Fibroblast of the conjunctiva (primary cell): ENCODE measurements at regions not wholly inside any gene's neighbourhood (a gene's known extent, or its start where the extent isn't known, plus 50 kb on each side); places are given as distances from the start of the nearest gene placed in this dataset.

ENCODE experiments used
- DNase-seq: peaks from one replicate; pipeline ENCODE4 v3.0.0-alpha.2; 2010; ENCODE audit warnings: low read depth

DNA sequence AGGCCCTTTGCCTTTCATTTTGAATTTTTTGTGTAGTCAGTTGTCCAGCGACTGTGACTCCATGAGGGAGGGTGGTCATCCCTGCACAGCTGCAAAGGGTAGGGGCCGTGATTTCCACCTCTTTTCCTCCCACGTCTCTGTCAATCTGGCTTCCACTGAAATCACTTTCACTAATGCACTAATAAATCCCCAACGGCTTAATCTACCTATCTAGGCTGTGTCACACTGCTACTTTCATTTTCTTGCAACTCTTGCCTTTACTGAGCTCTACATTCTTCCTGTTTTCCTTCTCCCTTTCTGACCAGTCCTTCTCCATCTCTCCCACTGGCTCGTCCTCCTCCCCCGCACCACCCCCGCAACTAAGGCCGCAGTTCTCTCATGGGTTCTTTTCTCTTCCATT lies 212.3 kb upstream of the FOXN3 start:
- no peak for DNase-seq

GRCh38 chr14:89628521-89628920 lies 211.5 kb upstream of the FOXN3 start:
- DNase-seq, result no peak

DNA sequence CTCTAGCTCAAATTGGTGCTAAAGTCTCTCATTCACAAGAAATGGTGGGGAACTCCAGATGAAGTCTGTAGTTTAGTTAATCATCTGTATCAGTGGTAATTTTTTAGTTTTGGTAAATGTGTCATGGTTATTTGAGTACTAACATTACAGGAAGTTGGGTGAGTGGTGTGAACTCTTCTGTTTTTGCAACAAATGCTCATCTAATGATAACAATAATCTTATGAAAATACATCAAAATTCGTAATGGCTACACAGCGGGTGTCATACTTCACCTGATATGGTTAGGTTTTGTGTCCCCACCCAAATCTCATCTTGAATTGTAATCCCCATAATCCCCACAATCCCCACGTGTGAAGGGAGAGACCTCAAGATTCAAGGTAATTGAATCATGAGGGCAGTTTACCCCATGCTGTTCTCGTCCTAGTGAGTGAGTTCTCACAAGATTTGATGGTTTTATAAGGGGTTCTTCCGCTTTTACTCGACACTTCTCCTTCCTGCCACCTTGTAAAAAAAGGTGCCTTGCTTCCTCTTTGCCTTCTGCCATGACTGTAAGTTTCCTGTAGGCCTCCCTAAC lies 209.3 kb upstream of the FOXN3 start:
- no peak for DNase-seq

DNA sequence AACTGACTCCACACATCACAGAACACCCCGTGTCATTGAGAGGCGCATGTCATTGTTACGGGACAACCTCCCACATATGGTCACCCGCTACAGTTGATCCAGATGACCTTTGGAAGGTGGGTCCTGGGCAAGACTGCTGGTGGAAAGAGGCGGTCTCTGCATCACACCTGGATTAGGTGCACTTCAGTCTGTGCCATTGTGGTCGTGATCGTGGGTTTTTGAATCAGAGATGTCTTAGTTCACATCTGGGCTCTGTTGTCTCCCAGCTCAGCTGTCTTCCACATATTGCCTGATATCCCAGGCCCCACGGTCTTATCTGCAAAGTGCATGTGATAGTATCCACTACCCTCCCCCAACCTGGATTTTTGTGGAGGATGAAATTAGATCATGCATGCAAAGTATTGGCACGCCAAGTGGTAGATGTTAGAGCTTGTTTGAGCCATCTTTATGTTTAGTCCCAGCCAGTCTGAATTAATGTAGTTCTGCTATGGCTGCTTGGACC lies 208.7 kb upstream of the FOXN3 start:
- no peak for DNase-seq

DNA sequence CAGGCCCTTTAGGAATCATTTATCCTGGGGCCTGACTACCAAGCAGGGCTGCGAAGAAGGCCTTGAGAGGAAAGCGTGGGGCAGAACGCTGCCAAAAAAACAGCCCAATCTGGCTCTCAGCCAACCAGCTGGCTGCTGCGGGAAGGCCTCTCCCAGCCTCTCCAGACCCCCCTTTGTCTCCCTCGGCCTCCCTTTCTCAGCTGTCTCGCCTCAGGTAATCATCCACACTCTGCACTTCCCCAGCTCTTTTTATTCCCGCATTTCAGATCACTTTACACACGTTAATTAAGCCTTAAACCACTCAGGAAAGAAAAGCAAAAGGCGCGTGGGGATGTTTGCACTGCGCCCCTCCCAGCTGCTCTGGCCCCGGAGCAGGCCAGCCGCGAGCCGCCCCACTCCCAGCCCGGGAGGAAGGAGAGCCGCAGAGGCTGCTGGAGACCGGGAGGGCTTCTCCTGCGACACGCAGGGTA lies 208.2 kb upstream of the FOXN3 start:
- no peak for DNase-seq

- DNase-seq, result no peak
These were observed 207.6 kb upstream of the FOXN3 start for GRCh38 chr14:89624500-89625156.

DNA sequence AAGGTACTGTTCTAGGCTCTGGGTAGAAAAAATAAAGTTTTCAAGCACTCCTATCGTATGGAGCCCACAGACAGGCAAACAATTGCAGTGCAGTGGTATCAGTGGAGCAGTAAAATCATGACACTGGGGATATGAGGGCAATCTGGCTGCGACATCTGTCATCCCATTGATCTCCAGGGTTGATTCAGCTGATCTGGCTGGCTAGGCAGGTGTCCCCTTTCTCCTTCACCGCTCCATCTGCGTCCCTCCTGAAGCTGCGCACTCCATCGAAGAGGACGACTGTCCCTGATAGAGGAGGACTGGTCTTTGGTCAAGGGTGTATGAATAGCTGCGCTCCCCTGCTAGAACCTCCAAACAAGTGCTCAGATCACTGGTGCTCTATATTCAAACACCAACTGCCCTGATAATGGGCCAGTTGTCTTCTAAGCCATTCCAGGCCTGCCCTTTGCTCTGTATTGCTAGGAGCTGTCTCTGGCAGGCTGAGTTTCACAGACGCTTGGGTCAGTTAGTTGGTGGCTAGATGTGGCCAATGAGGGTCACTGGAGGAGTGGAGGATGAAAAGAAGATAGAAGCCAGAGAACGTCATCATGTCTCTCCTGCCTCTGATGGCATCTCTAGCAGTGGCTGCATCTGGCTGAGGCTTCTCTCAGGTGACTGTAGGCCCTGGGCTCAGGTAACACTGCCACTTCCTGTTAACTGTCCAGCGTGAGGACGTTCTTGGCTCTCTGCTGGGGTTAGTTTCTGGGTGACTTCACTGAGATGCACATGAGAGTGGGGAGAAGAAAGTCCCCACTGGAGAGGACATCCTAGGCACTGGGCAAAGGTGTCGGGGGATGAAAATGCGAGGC lies 205.0 kb upstream of the FOXN3 start:
- no peak for DNase-seq

GRCh38 chr14:89621009-89621421 lies 204.0 kb upstream of the FOXN3 start:
- no peak for DNase-seq

- DNase-seq, result no peak
These were observed 203.4 kb upstream of the FOXN3 start for GRCh38 chr14:89620436-89620835.

GRCh38 chr14:89619596-89619995 lies 202.6 kb upstream of the FOXN3 start:
- DNase-seq, result no peak

- peak; percentile 24 for DNase-seq
These were observed 201.9 kb upstream of the FOXN3 start for GRCh38 chr14:89618811-89619551.

- no peak for DNase-seq
These were observed 201.3 kb upstream of the FOXN3 start for GRCh38 chr14:89618330-89618708.

DNA sequence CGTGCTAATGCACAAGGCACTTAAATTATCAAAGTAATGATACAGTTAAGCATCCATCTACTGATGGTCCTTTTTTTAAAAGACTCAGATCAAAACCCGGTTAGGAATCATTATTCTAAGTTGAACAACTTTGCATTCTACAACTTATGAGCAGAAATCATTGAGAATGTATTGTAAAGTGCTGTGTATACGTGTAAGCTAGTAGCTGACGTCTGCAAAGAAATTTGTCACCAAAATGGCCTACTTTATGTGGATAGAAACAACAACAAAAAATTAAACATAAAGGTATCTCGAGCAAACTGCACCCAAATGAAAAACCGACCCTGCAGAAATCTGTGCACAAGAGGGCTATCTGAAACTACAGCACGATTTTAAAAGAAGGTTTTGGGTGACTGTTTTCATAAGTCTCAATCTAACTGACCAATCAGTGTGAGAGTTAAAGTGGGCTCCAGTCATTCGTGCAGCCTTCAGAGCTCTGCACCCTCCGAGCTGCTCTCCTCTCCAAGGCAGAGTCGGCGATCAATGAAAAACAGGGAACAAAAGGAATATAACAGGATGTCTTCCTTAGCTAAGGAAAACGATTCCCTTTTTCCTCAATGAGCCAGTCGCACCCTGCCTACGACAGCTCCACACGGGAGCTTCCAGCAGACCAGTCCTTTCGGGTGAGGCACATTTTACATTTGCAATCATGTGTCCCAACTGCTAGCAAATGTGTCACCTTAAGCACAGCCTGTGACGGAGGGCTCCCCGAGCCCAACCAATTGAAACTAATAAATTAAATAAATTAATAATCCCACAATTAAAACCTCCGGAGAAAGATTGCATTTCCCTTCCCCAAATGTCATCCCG lies 200.7 kb upstream of the FOXN3 start:
- no peak for DNase-seq

- DNase-seq, result no peak
These were observed 199.9 kb upstream of the FOXN3 start for GRCh38 chr14:89616852-89617341.

DNA sequence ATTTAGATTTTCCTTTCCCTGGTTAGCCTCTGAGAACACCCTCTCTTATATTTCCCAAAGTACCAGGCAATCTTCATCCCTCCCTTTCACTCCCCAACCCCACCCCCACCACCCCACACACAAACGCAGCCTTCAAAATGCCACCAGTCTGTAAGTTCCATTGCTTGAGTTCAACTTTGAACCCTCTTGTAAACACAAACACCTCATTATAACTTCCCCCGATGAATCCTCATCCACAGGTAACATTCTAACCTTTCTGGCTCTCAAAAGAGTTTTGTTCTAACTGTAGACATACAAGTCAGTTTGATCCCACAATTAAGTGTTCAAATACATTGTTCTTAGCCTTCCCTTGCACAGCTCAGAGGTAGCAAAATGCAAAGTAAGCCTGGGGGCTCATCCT lies 199.4 kb upstream of the FOXN3 start:
- no peak for DNase-seq

- DNase-seq, result no peak
These were observed 198.4 kb upstream of the FOXN3 start for GRCh38 chr14:89615421-89615820.

- no peak for DNase-seq
These were observed 197.1 kb upstream of the FOXN3 start for GRCh38 chr14:89614009-89614691.

GRCh38 chr14:89613260-89614008 lies 196.4 kb upstream of the FOXN3 start:
- DNase-seq, result no peak

DNA sequence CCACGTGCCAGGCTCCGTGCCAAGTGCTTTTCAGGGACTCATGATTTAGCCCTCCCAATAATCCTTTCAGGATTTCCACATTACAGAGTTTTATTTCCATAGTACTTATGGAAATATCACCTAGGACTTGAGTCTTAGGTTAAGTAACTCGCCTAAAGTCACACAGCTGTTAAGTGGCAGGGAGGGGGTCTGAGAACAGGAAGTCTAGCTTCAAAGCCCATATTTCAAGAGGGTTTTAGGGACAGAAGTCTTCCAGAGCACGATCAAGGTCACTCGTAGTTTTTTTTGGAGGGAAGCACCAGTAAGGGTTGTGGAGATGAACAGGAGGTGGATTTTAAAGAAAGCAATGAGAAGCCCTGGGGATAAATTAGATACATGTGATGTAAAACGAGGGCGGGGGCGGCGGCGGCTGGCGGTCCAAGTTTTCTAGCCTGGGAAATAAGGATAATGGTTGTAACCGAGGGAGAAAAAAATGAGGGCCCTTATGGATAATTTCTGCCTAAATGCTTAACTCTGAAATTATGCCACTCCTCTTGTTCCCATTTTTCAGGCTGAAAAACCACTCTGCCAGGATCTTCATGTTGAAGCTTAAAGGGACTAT lies 192.6 kb upstream of the FOXN3 start:
- no peak for DNase-seq
